ENCODE measurements at regions not wholly inside any gene's neighbourhood (a gene's known extent, or its start where the extent isn't known, plus 50 kb on each side); places are given as distances from the start of the nearest gene placed in this dataset.

DNA sequence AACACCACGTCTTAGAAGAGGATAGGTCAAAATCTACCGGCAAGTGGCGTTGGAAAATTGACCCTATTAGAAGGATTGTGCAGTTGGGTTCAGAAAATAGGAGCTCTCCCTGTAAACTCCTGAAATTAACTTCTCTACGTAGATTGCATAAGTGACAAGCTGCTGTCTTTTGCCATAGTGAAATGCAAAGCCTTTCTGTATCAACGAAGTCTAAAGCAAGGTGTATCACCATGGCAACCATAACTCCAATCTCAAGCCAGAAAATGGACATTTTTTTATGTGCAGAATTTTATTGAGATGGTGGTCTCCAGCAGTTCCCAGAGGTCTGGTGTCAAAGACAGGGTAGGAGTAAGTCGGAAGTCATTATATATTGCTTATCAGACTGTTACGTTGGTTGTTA lies 367.7 kb upstream of the NOVA1 start:
- H3K9ac ChIP-seq: no peak overlapping the region
- no peak for DNase-seq
- H3K79me2 ChIP-seq (ENCODE audit: insufficient read depth): no peaks in the 10 kb centered on the region
- no peaks in the 10 kb centered on the region for H4K20me1 ChIP-seq (ENCODE audit: insufficient read depth)
- H3K27me3 ChIP-seq (replicated peaks; ENCODE audit: insufficient read depth): no peaks in the 10 kb centered on the region
- no peaks in the 10 kb centered on the region for H3K9me2 ChIP-seq (ENCODE audit: insufficient read depth)
- in situ Hi-C loops (cut with MboI): no loop called here
- 72 to 75% methylated on average over 7 of the region's 7 CpGs for WGBS, 2 experiments (ENCODE audit: low coverage in 1 of 2, low lambda C conversion rate in 2 of 2, missing lambda C conversion rate in 2 of 2)
- TF ChIP-seq EZH2phosphoT487 (IDR thresholded peaks at IDR 0.05; ENCODE audit: insufficient read depth, low read depth) (no peak), EZH2 (IDR thresholded peaks at IDR 0.05; ENCODE audit: insufficient read depth, poor library complexity, severe bottlenecking) (no peak)
- H3K4me3 ChIP-seq: no peak overlapping the region
- H3K4me1 ChIP-seq (ENCODE audit: insufficient read depth): no peaks in the 10 kb centered on the region
- no peaks in the 10 kb centered on the region for H3F3A ChIP-seq (ENCODE audit: insufficient read depth)
- H3K9me3 ChIP-seq (ENCODE audit: low read depth): no peaks in the 10 kb centered on the region
- H3K36me3 ChIP-seq (ENCODE audit: low read depth): no peaks in the 10 kb centered on the region
- no peak overlapping the region for H2AFZ ChIP-seq
- H3K27ac ChIP-seq: no peak overlapping the region
- H3K4me2 ChIP-seq (ENCODE audit: unreplicated experiment): no peak overlapping the region

DNA sequence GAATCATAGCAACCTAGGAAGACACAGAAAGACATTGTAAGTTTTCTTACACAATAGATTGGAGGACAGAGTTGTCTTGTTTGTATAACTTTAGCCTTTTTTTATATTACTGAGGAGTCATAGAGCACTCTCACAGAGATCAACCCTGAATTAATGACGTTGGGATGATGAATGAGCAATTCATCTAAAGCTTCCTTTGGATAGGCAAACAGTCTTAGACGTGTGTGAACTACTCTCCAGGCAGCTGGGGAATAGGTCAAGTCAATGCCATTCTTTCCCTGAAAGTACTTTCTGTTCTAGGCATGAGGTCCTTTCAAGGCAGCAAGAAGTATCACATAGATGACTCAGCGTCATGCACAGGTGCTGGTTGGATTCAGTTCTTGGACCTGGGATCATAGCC lies 369.1 kb upstream of the NOVA1 start:
- TF ChIP-seq EZH2phosphoT487 (IDR thresholded peaks at IDR 0.05; ENCODE audit: insufficient read depth, low read depth) (no peak), EZH2 (IDR thresholded peaks at IDR 0.05; ENCODE audit: insufficient read depth, poor library complexity, severe bottlenecking) (no peak)
- H3K79me2 ChIP-seq (ENCODE audit: insufficient read depth): no peaks in the 10 kb centered on the region
- H4K20me1 ChIP-seq (ENCODE audit: insufficient read depth): no peaks in the 10 kb centered on the region
- no peaks in the 10 kb centered on the region for H3K9me2 ChIP-seq (ENCODE audit: insufficient read depth)
- in situ Hi-C loops (cut with MboI): no loop called here
- no peak overlapping the region for H3K9ac ChIP-seq
- H3K4me1 ChIP-seq (ENCODE audit: insufficient read depth): no peaks in the 10 kb centered on the region
- no peaks in the 10 kb centered on the region for H3K9me3 ChIP-seq (ENCODE audit: low read depth)
- WGBS, 2 experiments (ENCODE audit: low coverage in 1 of 2, low lambda C conversion rate in 2 of 2, missing lambda C conversion rate in 2 of 2): 7 to 13% methylated on average over 3 of the region's 3 CpGs
- no peaks in the 10 kb centered on the region for H3F3A ChIP-seq (ENCODE audit: insufficient read depth)
- no peaks in the 10 kb centered on the region for H3K36me3 ChIP-seq (ENCODE audit: low read depth)
- DNase-seq: no peak
- no peak overlapping the region for H3K27ac ChIP-seq
- H3K27me3 ChIP-seq (replicated peaks; ENCODE audit: insufficient read depth): no peaks in the 10 kb centered on the region
- no peak overlapping the region for H2AFZ ChIP-seq
- H3K4me3 ChIP-seq: no peak overlapping the region
- H3K4me2 ChIP-seq (ENCODE audit: unreplicated experiment): no peak overlapping the region

DNA sequence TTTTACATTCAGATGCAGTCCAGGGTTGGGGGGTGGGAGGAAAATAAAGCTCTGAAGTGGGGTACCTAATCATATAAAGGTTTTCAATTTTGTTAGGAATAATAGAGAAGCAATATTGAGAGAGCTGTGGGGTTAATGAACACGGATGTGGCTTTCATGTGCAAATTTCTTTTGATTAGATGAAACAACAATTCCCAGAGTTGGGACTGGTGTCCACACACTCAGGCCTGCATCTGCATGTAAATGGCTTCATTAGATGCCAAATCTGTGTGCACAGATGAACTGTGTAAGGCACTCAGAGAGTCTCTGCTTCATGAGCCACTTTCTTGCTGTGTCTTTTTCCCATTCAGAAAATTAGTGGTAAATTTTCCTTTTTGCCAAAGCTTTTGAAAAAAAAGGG lies 377.1 kb upstream of the NOVA1 start:
- Histone ChIP-seq H3K36me3 (ENCODE audit: low read depth) (no peaks in the 10 kb centered on the region), H3F3A (ENCODE audit: insufficient read depth) (no peaks in the 10 kb centered on the region), H3K27me3 (replicated peaks; ENCODE audit: insufficient read depth) (no peaks in the 10 kb centered on the region), H3K9me2 (ENCODE audit: insufficient read depth) (no peaks in the 10 kb centered on the region), H4K20me1 (ENCODE audit: insufficient read depth) (no peaks in the 10 kb centered on the region), H3K4me2 (ENCODE audit: unreplicated experiment) (no peak overlapping the region), H3K4me1 (ENCODE audit: insufficient read depth) (no peaks in the 10 kb centered on the region), H2AFZ (no peak overlapping the region), H3K4me3 (no peak overlapping the region), H3K9ac (no peak overlapping the region), H3K27ac (no peak overlapping the region), H3K9me3 (ENCODE audit: low read depth) (no peaks in the 10 kb centered on the region), H3K79me2 (ENCODE audit: insufficient read depth) (no peaks in the 10 kb centered on the region)
- no peak for TF ChIP-seq EZH2phosphoT487 (IDR thresholded peaks at IDR 0.05; ENCODE audit: insufficient read depth, low read depth)
- no peak for TF ChIP-seq EZH2 (IDR thresholded peaks at IDR 0.05; ENCODE audit: insufficient read depth, poor library complexity, severe bottlenecking)
- in situ Hi-C loops (cut with MboI): no loop called here
- WGBS, 2 experiments (ENCODE audit: low coverage in 1 of 2, low lambda C conversion rate in 2 of 2, missing lambda C conversion rate in 2 of 2): 25 to 55% methylated on average over 1 of the region's 1 CpG
- DNase-seq: no peak

DNA sequence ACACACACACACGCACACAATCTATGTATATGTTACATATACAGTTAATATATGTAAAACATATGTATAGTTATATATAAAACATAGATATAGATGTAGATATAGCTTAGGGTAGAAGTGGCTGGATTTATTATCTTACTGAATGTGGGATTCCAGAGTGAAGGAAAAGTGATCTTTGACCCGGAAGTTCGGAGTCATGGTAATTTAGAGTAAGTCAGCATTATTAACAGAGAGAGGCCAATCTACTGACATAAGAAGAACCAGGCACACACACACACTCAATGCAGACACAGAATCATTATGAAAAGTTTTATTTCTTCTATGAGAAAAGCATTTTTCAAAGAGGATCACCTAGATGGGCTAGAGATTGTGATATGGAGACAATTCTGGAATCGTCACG lies 384.2 kb upstream of the NOVA1 start:
- Histone ChIP-seq H3K9me3 (ENCODE audit: low read depth) (no peaks in the 10 kb centered on the region), H4K20me1 (ENCODE audit: insufficient read depth) (no peaks in the 10 kb centered on the region), H3F3A (ENCODE audit: insufficient read depth) (no peaks in the 10 kb centered on the region), H3K9me2 (ENCODE audit: insufficient read depth) (no peaks in the 10 kb centered on the region), H3K4me2 (ENCODE audit: unreplicated experiment) (no peak overlapping the region), H2AFZ (no peak overlapping the region), H3K36me3 (ENCODE audit: low read depth) (no peaks in the 10 kb centered on the region), H3K9ac (no peak overlapping the region), H3K4me3 (no peak overlapping the region), H3K79me2 (ENCODE audit: insufficient read depth) (no peaks in the 10 kb centered on the region), H3K27me3 (replicated peaks; ENCODE audit: insufficient read depth) (no peaks in the 10 kb centered on the region), H3K27ac (no peak overlapping the region), H3K4me1 (ENCODE audit: insufficient read depth) (no peaks in the 10 kb centered on the region)
- WGBS, 2 experiments (ENCODE audit: low coverage in 1 of 2, low lambda C conversion rate in 2 of 2, missing lambda C conversion rate in 2 of 2): 90 to 94% methylated on average over 5 of the region's 5 CpGs
- in situ Hi-C loops (cut with MboI): no loop called here
- DNase-seq: no peak
- TF ChIP-seq EZH2phosphoT487 (IDR thresholded peaks at IDR 0.05; ENCODE audit: insufficient read depth, low read depth) (no peak), EZH2 (IDR thresholded peaks at IDR 0.05; ENCODE audit: insufficient read depth, poor library complexity, severe bottlenecking) (no peak)
